IMR-90 (cell line): ENCODE measurements at regions not wholly inside any gene's neighbourhood (a gene's known extent, or its start where the extent isn't known, plus 50 kb on each side); places are given as distances from the start of the nearest gene placed in this dataset.

ENCODE experiments used
- ATAC-seq: fragments of 200-7000 bp; cut with Tn5 transposase; 2 replicates; pipeline ENCODE4 v1.9.1; 2020; ENCODE audit warnings: low read depth, mild to moderate bottlenecking, moderate library complexity
- BruUV-seq: library from RNA; stranded (reverse); fragments of 400-500 nt; replicated peaks from 2 replicates; lab custom pipeline; 2021; lab: Mats Ljungman, UMichigan
- CTCF ChIA-PET: fragments of 300-600 bp; formaldehyde crosslinking; extraction: SDS; loops from one replicate; lab custom pipeline; 2021; ENCODE audit warnings: antibody characterized with exemption; lab: Yijun Ruan, JAX
- POLR2A ChIA-PET: fragments of 300-600 bp; sonication (Branson Sonifier 250); formaldehyde crosslinking; loops from one replicate; lab custom pipeline; 2022; ENCODE audit warnings: antibody characterized with exemption; ENCODE audit not compliant: unreplicated experiment; lab: Charles Lee
- DNase-seq: peaks from one replicate; pipeline ENCODE4 v3.0.0; 2013
- H2AFZ ChIP-seq: replicated peaks from 2 replicates; pipeline ENCODE3; 2013; ENCODE audit warnings: low read length, mild to moderate bottlenecking; ENCODE audit not compliant: poor library complexity
- H2AK5ac ChIP-seq: 2 replicates; pipeline ENCODE4 v1.6.1; 2013; ENCODE audit warnings: low read depth, low read length, inconsistent platforms
- H2AK9ac ChIP-seq: replicated peaks from 2 replicates; pipeline ENCODE3; 2013; ENCODE audit warnings: mild to moderate bottlenecking, low read depth, low read length, moderate library complexity; ENCODE audit not compliant: poor library complexity
- H2BK120ac ChIP-seq: 2 replicates; pipeline ENCODE4 v1.6.1; 2013; ENCODE audit warnings: low read depth, low read length, inconsistent platforms
- H2BK15ac ChIP-seq: 3 replicates; pipeline ENCODE4 v1.6.1; 2013; ENCODE audit warnings: low read depth, low read length, inconsistent platforms
- H2BK20ac ChIP-seq: 2 replicates; pipeline ENCODE4 v1.6.1; 2013; ENCODE audit warnings: low read depth, mild to moderate bottlenecking, inconsistent platforms, low read length, moderate library complexity
- H2BK5ac ChIP-seq: 2 replicates; pipeline ENCODE4 v1.6.1; 2013; ENCODE audit warnings: mild to moderate bottlenecking, low read depth, low read length, inconsistent platforms; ENCODE audit not compliant: poor library complexity, severe bottlenecking
- H3K14ac ChIP-seq: replicated peaks from 2 replicates; pipeline ENCODE4 v1.6.1; 2013; ENCODE audit warnings: low read depth, low read length, inconsistent platforms
- H3K18ac ChIP-seq: 2 replicates; pipeline ENCODE4 v1.6.1; 2013; ENCODE audit warnings: low read depth, low read length, control low read depth
- H3K23ac ChIP-seq: 2 replicates; pipeline ENCODE4 v1.6.1; 2013; ENCODE audit warnings: low read depth, low read length, inconsistent platforms
- H3K27ac ChIP-seq: 2 replicates; pipeline ENCODE4 v1.5.1; 2013; ENCODE audit warnings: mild to moderate bottlenecking, control low read depth, low read length; ENCODE audit not compliant: insufficient read depth
- H3K27me3 ChIP-seq: 2 replicates; pipeline ENCODE4 v1.6.1; 2013; ENCODE audit warnings: low read length; ENCODE audit not compliant: control insufficient read depth, insufficient read depth
- H3K36me3 ChIP-seq: 2 replicates; pipeline ENCODE4 v1.6.1; 2013; ENCODE audit warnings: low read length, mixed read lengths; ENCODE audit not compliant: control insufficient read depth, insufficient read depth
- H3K4ac ChIP-seq: 2 replicates; pipeline ENCODE4 v1.6.1; 2013; ENCODE audit warnings: low read depth, low read length, inconsistent platforms
- H3K4me1 ChIP-seq: 2 replicates; pipeline ENCODE4 v1.6.1; 2013; ENCODE audit warnings: low read length, mixed read lengths; ENCODE audit not compliant: control insufficient read depth, insufficient read depth
- H3K4me2 ChIP-seq: 2 replicates; pipeline ENCODE4 v1.6.1; 2013; ENCODE audit warnings: low read depth, mild to moderate bottlenecking, control low read depth, low read length, moderate library complexity
- H3K4me3 ChIP-seq: 2 replicates; pipeline ENCODE4 v1.5.1; 2013; ENCODE audit warnings: low read depth, mild to moderate bottlenecking, control low read depth, low read length, moderate library complexity; ENCODE audit not compliant: insufficient read depth
- H3K56ac ChIP-seq: 2 replicates; pipeline ENCODE4 v1.6.1; 2013; ENCODE audit warnings: low read length, inconsistent platforms; ENCODE audit not compliant: insufficient read depth; ENCODE audit errors: extremely low read depth
- H3K79me1 ChIP-seq, 2 experiments: 2 replicates each; pipeline ENCODE4 v1.6.1; 2013; ENCODE audit warnings: low read length in 2 of 2, inconsistent platforms in 1 of 2, low read depth in 1 of 2
- H3K9ac ChIP-seq: 2 replicates; pipeline ENCODE4 v1.6.1; 2013; ENCODE audit warnings: low read depth, low read length, control low read depth
- H3K9me1 ChIP-seq: 2 replicates; pipeline ENCODE4 v1.6.1; 2013; ENCODE audit warnings: low read length, inconsistent platforms; ENCODE audit not compliant: insufficient read depth
- H3K9me3 ChIP-seq: 2 replicates; pipeline ENCODE4 v1.6.1; 2013; ENCODE audit warnings: low read length; ENCODE audit not compliant: control insufficient read depth, insufficient read depth
- H4K20me1 ChIP-seq: 2 replicates; pipeline ENCODE4 v1.6.1; 2013; ENCODE audit warnings: low read length, inconsistent platforms; ENCODE audit not compliant: insufficient read depth
- H4K5ac ChIP-seq: 2 replicates; pipeline ENCODE4 v1.6.1; 2013; ENCODE audit warnings: mild to moderate bottlenecking, low read depth, low read length, control low read depth
- H4K8ac ChIP-seq, 2 experiments: 2 replicates each; pipeline ENCODE4 v1.6.1; 2013; ENCODE audit warnings: low read depth in 2 of 2, low read length in 2 of 2, control low read depth in 1 of 2, inconsistent platforms in 1 of 2
- H4K91ac ChIP-seq: 2 replicates; pipeline ENCODE4 v1.6.1; 2013; ENCODE audit warnings: low read depth, low read length, inconsistent platforms; ENCODE audit not compliant: insufficient read depth
- CEBPB ChIP-seq: IDR thresholded peaks from 2 replicates; pipeline ENCODE4 v1.6.1; 2012; ENCODE audit warnings: low read depth, low read length, improper control_type of control experiment
- CHD1 ChIP-seq: IDR thresholded peaks from 2 replicates; pipeline ENCODE4 v1.6.1; 2012; ENCODE audit warnings: low read depth, low read length, improper control_type of control experiment
- CTCF ChIP-seq: conservative IDR thresholded peaks from 2 replicates; pipeline ENCODE4 v1.5.1; 2012; ENCODE audit warnings: mild to moderate bottlenecking, low read depth, low read length, improper control_type of control experiment
- ELK1 ChIP-seq: fragments of 150-350 bp; IDR thresholded peaks from 2 replicates; pipeline ENCODE4 v1.6.1; 2016; ENCODE audit warnings: low read depth, mild to moderate bottlenecking, low read length, moderate library complexity, borderline replicate concordance
- FOS ChIP-seq: fragments of 150-350 bp; IDR thresholded peaks from 2 replicates; pipeline ENCODE4 v1.6.1; 2016; ENCODE audit warnings: low read depth, low read length
- MAZ ChIP-seq: IDR thresholded peaks from 2 replicates; pipeline ENCODE4 v1.6.1; 2012; ENCODE audit warnings: low read depth, mild to moderate bottlenecking, low read length, improper control_type of control experiment, moderate library complexity, borderline replicate concordance
- MXI1 ChIP-seq: IDR thresholded peaks from 2 replicates; pipeline ENCODE4 v1.6.1; 2012; ENCODE audit warnings: low read depth, mild to moderate bottlenecking, low read length, moderate library complexity, borderline replicate concordance
- NFE2L2 ChIP-seq: fragments of 150-350 bp; IDR thresholded peaks from 2 replicates; pipeline ENCODE4 v1.6.1; 2016; ENCODE audit warnings: low read depth, mild to moderate bottlenecking, low read length
- RAD21 ChIP-seq: IDR thresholded peaks from 2 replicates; pipeline ENCODE4 v1.6.1; 2012; ENCODE audit warnings: low read length, improper control_type of control experiment
- RCOR1 ChIP-seq: IDR thresholded peaks from 2 replicates; pipeline ENCODE4 v1.6.1; 2012; ENCODE audit warnings: mild to moderate bottlenecking, low read length, improper control_type of control experiment; ENCODE audit not compliant: insufficient replicate concordance
- RFX5 ChIP-seq: IDR thresholded peaks from 2 replicates; pipeline ENCODE4 v1.8.0; 2012; ENCODE audit warnings: low read depth, mild to moderate bottlenecking, low read length, moderate library complexity
- WGBS, 2 experiments: methylation state at CpG; one replicate each; pipeline versions ENCODE4 v1.1.5 to v1.1.7; 2013; ENCODE audit warnings: missing lambda C conversion rate in 2 of 2; ENCODE audit not compliant: insufficient read length in 1 of 2; ENCODE audit errors: extremely low coverage in 2 of 2; 5-methylcytosine and 5-hydroxymethylcytosine counted together
- dilution Hi-C: fragments of 300-500 bp; cut with HindIII; formaldehyde crosslinking; loops from one replicate; pipeline ENCODE4 v1.14.3; 2018; ENCODE audit warnings: low sequenced_read_pairs; ENCODE audit not compliant: unreplicated experiment
- in situ Hi-C: fragments of 300-500 bp; cut with MboI; formaldehyde crosslinking; loops from 3 replicates; pipeline ENCODE4 v1.14.3; 2019; ENCODE audit warnings: low sequenced_read_pairs, inconsistent platforms, mixed read lengths
- intact Hi-C: fragments of 100-400 bp; cut with micrococcal nuclease; formaldehyde crosslinking; loops from 2 replicates; pipeline ENCODE4 v1.10.0; 2022
- TF ChIP-seq, protein P1 (sequence below): fragments of 150-350 bp; IDR thresholded peaks from 2 replicates; pipeline ENCODE4 v1.6.1; 2017; ENCODE audit warnings: mild to moderate bottlenecking, antibody characterized with exemption, low read length, low read depth

GRCh38 chr17:55645361-55645760 is 77.3 kb downstream of the TMEM100 start:
- no peak overlapping the region for H2AK9ac ChIP-seq
- H3K4me2 ChIP-seq: no peak overlapping the region
- no peak overlapping the region for H2BK15ac ChIP-seq
- H2BK20ac ChIP-seq: no peak overlapping the region
- no peak overlapping the region for H3K18ac ChIP-seq
- intact Hi-C loops: no loop called here
- H3K9me1 ChIP-seq: no peaks in the 10 kb centered on the region
- DNase-seq (no peak), ATAC-seq (no peak)
- H3K36me3 ChIP-seq: no peaks in the 10 kb centered on the region
- H3K4ac ChIP-seq: no peak overlapping the region
- H4K91ac ChIP-seq: no peak overlapping the region
- ChIA-PET POLR2A (no interaction called here), CTCF (no interaction called here)
- dilution Hi-C loops: no loop called here
- no peak overlapping the region for H2BK5ac ChIP-seq
- H3K9me3 ChIP-seq: no peaks in the 10 kb centered on the region
- H4K5ac ChIP-seq: no peak overlapping the region
- H3K9ac ChIP-seq: no peak overlapping the region
- H3K23ac ChIP-seq: no peak overlapping the region
- no peak overlapping the region for H4K8ac ChIP-seq
- no TSS peak for BruUV-seq
- no peak overlapping the region for H3K27ac ChIP-seq
- H2AK5ac ChIP-seq: no peak overlapping the region
- H3K79me1 ChIP-seq: no peaks in the 10 kb centered on the region
- WGBS, 2 experiments: 50% methylated on average over 1 of the region's 2 CpGs; no CpG with 5 or more reads in 1 of the 2 experiments
- in situ Hi-C loops: no loop called here
- H3K14ac ChIP-seq: no peak overlapping the region
- no peaks in the 10 kb centered on the region for H4K20me1 ChIP-seq
- TF ChIP-seq RFX5 (no peak), CTCF (no peak), NFE2L2 (no peak), CHD1 (no peak), RCOR1 (no peak), MXI1 (no peak), CEBPB (no peak), ELK1 (no peak), FOS (no peak), MAZ (no peak), RAD21 (no peak)
- TF ChIP-seq, protein P1, sequence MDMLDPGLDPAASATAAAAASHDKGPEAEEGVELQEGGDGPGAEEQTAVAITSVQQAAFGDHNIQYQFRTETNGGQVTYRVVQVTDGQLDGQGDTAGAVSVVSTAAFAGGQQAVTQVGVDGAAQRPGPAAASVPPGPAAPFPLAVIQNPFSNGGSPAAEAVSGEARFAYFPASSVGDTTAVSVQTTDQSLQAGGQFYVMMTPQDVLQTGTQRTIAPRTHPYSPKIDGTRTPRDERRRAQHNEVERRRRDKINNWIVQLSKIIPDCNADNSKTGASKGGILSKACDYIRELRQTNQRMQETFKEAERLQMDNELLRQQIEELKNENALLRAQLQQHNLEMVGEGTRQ: no peak
- H3K4me3 ChIP-seq: no peak overlapping the region
- H3K56ac ChIP-seq: no peak overlapping the region
- H2AFZ ChIP-seq: no peak overlapping the region
- peaks cover 4% of the 10 kb centered on the region for H3K27me3 ChIP-seq
- no peak overlapping the region for H2BK120ac ChIP-seq
- no peaks in the 10 kb centered on the region for H3K4me1 ChIP-seq
